ENCODE measurements at regions not wholly inside any gene's neighbourhood (a gene's known extent, or its start where the extent isn't known, plus 50 kb on each side); places are given as distances from the start of the nearest gene placed in this dataset.

DNA sequence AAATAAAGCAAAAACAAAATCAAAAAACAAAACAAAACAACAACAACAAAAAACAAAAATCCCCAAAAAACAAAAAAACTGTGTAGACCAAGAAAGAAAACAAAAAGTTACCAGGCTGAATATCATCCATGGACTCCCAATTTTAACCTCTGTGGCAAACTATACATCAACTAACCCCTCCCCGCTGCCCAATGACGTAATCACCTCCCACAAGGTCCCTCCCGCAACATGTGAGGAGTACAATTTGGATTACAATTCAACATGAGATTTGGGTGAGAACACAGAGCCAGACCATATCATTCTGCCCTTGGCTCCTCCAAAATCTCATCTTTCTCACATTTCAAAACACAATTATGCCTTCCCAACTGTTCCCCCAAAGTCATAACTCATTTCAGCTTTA is 179.8 kb downstream of the DERA start:
- TF ChIP-seq SUZ12 (IDR thresholded peaks at IDR 0.05; ENCODE audit: extremely low read depth, insufficient read depth, insufficient read length) (no peak), YY1 (IDR thresholded peaks at IDR 0.05; ENCODE audit: insufficient read depth, insufficient read length) (no peak), ZNF274 (IDR thresholded peaks at IDR 0.05; ENCODE audit: low read depth, low read length) (no peak)
